ENCODE measurements at regions not wholly inside any gene's neighbourhood (a gene's known extent, or its start where the extent isn't known, plus 50 kb on each side); places are given as distances from the start of the nearest gene placed in this dataset.
"Not testable (repeated sequence)": the region's sequence is repeated elsewhere in the genome, so short reads cannot be mapped to it uniquely, and the experiment has no call there.

DNA sequence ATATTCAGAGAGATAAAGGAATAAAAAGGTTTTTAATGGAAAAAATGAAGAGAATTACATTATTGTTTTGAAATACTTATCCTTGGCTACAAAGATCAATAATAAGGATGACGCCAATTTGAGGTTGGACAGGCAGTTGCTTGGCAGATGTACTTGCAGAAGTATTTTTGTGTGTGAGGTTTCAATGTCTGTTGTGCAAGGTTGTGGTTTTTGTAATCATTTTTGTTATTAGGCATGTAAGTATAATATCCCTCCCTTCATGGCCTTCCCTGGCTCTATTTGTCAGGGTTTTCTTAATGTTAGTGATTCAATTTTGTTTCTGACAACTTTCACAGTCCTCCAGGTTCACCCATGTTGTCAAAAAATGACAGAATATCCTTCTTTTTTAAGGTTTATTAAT is 105.9 kb downstream of the OTOL1 start:
- no peak for DNase-seq

DNA sequence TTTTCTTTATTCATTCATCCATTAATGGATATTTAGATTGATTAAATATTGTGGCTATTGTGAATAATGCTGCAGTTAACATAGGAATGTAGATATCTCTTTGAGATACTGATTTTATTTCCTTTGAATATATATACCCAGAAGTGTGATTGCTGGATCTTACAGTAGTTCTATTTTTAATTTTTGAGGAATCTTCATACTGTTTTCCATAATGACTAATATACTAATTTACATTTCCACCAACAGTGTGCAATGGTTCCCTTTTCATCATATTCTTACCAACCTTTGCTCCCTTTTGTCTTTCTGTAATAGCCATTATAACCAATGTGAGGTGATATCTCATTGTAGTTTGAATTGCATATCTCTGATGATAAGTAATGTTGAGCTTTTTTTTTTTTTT is 106.3 kb downstream of the OTOL1 start:
- DNase-seq, result no peak

DNA sequence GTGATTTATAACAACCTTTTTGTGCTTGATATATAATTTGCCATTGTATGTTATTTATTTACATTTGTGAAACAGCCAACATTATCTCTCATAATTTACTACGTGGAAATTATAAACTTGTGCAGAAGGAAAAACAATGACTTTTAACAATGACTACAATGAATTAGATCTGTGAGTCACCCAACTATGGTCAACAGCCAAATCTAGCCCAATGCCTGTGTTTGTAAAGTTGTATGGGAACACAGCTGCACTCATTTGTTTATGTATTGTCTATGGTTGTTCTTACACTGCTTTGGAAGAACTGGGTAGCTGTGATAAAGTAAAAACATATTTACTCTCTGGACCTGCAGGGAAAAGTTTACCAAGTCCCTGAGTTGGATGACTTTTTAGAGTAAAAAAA is 110.4 kb downstream of the OTOL1 start:
- no peak for DNase-seq

DNA sequence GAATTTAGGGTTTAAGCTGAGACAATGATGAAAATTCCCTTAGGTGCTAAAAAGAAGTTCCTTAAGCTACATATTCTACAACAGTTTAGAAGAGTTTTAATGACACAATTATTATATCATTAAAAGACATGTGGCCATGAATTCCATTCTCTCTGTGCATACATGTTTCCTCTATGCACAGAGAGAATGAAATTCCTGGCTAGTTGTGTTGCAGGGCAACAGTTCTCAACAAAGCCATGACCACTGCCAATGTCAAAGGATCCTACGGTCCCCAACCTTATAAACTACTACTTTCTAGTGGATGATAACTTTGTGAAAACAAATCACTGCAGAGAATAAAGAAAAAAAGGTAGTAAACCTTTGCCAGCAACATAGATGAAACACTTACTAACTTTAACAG is 122.7 kb downstream of the OTOL1 start:
- no peak for DNase-seq

DNA sequence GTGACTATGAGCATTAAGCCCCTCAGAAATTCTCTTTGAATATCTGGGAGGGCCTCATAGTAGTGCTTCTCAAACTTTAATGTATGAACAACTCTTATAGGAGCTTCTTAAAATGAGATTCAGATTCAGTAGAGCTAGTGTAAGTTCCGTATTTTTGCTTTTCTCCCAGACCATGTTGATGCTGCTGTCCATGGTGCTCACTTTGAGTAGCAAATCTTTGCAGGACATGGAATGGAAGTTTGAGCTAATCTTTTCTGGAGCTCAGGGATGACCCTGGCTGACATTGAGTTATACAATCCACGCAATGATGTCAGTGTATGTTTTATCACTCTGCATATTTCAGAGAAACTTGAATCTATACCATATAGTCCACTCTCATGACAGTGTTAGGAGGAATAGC is 134.2 kb downstream of the OTOL1 start:
- no peak for DNase-seq

DNA sequence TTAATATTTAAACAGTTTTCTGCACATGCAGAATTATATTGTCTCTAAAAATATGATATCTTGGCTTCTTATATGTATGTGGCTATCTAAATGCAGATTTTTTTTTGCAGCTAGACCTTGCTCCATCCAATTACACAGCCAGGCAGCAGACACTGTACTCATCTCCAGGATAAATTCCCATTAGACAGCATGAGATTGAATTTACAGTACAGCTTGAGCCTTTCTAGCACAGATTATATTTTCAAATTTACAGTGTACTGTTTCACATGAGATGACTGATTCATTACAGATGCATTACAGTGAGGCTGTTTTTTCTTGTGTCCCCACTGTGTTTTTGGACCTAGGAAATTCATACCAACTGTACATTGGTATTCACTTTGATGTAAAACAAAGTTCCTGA is 134.9 kb downstream of the OTOL1 start:
- DNase-seq, result no peak

DNA sequence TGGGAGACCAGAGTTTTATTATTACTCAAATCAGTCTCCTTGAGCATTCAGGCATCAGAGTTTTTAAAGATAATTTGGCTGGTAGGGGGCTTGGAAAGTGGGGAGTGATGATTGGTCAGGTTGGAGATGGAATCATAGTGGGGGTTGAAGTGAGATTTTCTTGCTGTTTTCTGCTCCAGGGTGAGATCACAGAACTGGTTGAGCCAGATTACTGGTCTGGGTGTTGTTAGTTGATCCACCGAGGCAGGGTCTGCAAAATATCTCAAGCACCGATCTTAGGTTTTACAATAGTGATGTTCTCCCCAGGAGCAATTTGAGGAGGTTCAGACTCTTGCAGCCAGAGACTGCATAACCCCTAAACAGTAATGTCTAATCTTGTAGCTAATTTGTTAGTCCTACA is 141.0 kb downstream of the OTOL1 start:
- DNase-seq, result no peak

DNA sequence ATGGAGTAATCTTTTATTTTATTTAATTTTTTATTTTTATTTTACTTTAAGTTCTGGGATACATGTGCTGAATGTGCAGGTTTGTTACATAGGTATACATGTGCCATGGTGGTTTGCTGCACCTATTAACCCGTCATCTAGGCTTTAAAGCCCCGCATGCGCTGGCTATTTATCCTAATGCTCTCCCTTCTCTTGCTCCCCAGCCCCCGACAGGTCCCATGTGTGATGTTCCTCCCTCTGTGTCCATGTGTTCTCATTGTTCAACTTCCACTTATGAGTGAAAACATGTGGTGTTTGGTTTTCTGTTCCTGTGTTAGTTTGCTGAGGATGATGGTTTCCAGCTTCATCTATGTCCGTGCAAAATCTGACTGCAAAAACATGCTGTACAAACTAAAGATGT is 142.5 kb downstream of the OTOL1 start:
- not testable (repeated sequence) for DNase-seq

DNA sequence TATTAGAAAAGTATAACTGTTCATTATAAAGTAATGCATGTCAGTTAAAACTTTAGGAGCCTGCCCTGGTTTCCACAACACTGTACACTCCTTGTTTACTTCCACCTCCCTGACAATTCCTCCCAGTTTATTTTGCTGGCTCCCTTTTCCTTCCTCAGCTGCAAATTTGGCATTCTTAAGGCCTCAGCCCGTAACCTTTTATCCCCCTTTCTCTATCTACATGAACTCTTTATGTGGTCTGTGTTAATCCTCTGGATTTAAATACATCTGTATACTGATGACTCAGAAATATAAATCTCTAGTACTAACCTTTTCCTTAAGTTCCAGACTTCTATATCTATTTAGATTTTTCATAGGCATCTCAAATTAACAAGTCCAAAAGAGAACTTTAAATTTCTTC is 143.6 kb downstream of the OTOL1 start:
- DNase-seq, result no peak

DNA sequence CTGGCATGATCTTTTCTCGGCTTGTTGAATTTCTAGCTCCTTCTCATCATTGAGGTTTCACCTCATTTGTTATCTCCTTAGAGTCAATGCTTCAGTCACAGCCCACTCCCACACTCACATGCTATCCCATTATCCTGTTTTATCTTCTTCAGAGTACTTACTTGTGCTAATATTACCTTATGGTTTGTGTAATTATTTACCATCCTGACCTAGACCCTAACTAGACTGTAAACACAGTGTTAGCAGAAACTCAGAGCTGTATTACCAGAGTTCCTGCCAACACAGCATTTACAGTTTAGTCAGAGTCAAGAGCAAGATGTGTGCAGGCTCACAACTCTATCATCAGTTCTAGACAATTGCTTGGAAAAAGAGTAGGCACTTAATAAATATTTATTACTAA is 144.7 kb downstream of the OTOL1 start:
- DNase-seq, result no peak

DNA sequence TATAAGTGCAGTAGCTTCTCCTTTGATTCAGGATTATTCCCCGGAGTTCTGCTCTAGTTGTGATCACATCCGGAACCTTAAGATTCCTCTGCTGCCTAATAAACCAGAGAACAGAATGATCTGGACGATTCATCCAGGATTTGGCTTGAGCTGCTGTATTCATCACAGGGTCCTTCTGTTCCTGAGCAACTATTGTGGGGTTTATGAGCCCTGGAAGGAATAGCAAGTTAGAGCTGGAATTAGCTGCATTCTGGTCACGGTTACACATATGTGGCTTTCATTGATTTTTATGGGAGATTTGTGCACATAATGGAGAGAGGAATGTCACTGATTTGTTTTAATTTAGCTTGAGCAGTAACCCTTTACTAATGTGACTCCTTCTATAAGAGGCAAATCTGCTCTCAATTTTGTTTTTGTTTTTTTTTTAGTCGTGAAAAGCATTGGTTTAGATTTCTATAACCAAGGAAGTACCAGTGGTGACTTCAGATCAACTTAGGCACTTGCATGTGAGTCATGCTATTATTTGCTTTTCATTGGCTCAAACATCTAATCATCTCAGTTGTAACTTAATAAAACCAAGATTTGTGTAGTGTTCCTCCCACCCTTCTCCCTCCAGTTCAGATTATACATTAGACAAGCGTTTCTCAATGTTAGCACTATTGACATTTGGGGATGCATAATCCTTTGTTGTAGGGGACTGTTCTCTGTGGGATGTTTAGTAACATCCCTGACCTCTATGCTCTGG is 148.5 kb downstream of the OTOL1 start:
- no peak for DNase-seq

DNA sequence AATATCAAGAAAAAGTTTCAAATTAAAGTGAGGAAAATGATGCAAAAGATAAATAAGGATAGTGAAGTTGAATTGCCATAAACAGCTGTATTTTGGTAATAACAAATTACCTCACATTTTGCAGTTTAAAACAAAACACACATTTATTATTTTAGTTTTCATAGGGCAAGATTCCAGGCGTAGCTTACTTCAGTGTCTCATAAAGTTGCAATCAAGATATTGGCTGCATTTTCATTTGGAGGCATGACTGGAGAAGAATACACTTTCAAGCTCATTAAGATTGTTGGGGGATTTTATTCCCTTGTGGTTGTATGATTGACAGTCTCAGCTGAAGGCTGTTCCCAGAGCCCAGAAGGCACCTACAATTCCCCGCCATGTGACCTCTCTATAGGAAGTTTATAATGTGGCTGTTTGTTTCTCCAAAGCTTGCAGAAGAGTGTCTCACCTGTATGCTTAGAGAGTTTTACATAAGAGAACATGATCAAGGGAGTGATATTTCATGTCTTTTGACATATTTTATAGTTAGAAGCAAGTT is 151.4 kb downstream of the OTOL1 start:
- no peak for DNase-seq

DNA sequence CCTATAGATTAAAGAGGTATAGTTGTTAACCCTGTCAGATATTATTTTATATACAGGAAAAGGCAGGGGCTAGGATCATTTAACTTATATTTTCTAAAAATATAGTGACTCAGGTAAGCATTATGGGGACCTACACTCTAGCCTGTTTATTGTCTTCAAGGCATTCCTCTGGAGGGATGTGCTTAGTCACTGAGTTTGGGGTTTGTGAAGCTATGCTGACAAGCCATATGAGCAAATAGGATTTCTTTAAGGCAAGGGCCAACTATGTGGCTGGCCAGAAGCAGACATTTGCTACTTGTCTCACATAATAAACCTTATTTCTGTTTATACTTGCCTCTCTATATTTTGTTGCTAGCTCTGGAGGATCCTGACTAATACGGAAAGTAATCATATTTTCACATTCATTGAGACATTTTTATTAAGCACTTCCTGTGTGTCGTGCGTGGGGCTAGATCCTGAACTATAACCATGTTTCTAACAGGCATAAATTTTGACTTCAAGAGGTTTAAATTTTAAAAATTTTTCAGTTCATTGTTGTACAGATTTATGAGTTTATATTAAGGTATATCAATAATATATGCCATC is 153.4 kb downstream of the OTOL1 start:
- no peak for DNase-seq

DNA sequence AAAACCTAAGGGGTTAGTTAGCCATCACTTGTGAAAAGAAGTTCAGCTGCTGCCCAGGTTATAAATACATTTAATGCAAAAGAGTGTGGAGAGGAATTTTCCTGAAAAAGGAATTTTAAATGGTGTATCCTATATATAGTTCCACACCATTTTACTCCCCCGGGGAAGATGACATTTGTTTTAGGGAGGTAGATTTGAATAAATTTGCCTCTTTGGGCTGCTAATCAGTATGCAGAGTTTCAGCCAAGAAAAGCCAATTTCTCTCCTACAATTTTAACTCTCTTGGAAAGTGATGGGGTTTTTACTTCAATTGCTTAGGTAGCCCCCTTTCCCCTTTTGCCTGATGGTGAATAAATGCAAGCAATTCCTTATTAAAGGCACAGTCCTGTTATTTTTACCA is 161.2 kb downstream of the OTOL1 start:
- no peak for DNase-seq

DNA sequence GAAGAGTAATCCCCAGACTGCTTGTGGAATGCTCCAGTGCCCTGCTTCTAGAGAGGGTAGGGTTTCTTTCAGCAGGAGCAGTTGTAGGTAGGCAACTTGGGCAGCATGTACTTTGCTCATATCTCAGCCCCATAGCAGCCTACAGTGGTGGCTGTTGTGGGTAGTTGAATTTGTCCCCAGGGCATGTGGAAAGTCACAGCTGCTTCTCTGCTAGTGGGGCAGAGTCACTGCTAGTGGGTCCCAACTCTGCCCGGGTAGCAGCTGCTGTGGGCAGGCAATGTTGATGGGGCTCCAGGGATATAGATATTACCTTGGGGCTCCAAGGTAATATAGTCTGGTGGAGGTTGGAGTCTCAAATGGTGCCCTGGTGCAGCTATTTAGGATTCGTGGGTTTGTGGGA is 174.5 kb downstream of the OTOL1 start:
- DNase-seq, result no peak

DNA sequence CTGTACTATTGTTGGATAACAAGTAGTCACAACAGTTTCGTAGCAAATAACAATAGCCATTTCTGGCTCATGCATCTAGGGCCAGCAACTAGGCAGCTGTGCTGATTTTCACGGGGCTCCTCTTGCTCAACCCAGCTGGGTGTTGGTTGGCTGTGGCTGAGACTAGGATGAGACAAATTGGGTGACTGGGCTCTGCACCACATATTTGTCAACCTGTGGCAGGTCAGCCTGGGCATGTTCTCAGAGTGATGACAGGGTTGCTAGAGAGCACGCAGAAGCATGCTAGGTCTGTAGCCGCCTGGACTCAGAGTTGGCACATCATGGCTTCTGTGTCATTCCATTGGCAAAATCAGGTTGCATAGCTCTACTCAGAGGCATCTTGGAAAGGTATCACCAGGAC is 175.9 kb downstream of the OTOL1 start:
- DNase-seq, result no peak

DNA sequence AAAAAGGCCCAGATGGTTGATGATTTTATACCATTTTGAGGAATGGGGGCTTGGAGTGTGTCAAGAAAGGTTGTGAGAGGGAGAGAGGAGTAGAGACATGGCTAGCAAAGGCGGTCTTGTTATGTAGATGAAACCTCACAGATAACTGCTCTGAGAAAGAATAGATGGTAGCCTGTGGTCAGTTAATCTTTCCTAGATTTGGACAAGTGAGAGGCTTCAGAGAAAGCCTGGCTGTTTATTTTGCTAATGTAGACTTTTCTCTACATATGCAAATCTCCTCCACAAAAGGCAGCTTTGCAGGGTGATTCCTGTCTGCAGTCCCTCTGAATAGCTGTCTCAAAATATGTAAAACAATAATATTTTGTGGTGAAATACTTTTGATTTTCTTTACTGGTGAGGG is 177.3 kb downstream of the OTOL1 start:
- no peak for DNase-seq

DNA sequence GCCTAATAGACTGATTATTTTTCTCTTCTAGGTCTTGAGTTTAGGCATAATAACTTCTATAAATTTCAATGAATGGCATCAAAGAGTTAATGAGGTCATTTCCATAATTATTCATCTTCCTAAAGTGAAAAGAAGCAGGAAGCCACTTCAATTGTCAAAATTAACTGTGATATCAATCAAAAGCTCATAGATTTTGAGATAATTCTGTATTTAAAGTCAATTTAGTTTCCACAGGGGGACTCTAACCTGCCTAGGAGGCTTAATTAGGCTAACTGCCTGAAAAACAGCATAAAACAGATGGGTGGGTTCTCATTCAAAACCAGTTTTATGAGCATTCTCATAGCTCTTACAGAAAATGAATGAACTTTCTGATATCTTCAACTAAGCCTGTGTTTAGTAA is 177.8 kb downstream of the OTOL1 start:
- DNase-seq, result no peak

DNA sequence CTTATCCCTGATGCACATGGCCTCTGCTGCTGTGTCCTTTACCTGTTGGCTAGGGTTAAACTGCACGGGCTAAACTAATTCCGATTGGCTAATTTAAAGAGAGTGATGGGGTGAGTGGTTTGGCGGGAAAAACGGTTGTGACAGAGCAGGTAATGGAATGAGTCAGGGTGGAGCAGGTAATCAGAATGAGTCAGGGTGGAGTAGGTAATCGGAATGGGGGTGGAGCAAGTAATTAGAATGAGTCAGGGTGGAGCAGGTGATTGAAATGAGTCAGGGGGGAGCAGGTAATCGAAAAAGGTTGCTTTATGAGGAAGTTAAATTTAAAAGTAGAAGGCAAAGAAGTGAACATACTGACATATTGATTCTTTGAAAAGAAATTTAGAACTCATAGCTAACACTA is 185.2 kb downstream of the OTOL1 start:
- DNase-seq, result not testable (repeated sequence)

DNA sequence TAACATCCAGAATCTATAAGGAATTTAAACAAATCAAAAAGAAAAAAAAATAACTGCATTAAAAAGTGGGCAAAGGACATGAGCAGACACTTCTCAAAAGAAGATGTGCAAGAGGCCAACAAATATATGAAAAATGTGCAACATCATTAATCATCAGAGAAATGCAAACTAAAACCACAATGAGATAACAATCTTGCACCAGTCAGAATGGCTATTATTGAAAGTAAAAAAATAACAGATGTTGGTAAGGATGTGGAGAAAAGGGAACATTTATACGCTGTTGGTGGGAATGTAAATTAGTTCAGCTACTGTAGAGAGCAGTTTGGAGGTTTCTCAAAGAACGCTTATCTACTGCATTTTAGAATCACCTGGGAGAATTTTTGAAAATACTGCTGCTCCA is 186.1 kb downstream of the OTOL1 start:
- DNase-seq, result no peak

DNA sequence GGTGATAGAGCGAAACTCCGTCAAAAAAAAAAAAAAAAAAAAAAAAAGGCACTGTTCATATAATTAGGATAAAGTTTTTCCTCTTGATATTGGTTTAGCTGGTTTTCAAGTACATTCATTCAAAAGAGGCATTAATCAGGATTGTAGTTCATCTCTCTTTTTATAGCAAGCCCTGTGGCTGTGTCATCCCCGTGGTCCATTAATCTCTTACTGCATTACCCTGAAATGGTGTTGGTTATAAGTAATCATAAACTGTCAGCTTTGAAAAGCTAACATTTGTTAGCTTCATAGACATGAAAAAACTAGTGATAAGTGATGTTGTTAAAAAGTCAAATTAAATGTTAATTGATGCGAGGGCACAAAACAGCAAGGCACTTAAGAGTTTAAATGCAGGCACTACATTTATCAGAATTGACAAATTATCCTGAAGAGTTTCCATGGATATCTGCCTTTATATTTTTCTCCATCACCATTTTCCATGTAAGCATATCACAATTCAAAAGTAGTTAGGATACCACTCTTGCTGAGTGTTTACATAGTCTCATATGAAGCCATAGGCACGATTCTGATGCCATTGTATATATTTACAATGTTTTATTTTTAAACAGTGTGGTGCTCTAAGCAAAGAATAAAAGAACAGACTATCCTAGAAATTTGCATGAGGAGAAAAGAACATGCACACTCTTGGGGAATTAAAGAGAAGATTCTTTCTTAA is 193.1 kb downstream of the OTOL1 start:
- DNase-seq, result no peak

DNA sequence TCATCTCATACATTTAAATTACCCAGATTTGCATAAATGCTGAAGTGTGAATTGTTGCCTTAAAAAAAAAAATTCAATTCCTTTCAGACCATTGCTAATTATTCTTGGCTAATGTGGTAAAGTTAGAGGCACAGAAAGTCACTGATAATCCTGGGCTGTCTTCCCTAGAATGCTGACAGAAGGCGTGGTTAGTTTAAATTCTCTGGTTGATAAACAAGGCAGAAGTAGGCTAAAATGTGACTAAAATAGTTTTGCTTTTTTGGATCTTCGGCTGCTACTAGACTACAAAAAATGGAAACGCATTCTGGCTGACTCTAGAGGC is 193.7 kb downstream of the OTOL1 start:
- no peak for DNase-seq

DNA sequence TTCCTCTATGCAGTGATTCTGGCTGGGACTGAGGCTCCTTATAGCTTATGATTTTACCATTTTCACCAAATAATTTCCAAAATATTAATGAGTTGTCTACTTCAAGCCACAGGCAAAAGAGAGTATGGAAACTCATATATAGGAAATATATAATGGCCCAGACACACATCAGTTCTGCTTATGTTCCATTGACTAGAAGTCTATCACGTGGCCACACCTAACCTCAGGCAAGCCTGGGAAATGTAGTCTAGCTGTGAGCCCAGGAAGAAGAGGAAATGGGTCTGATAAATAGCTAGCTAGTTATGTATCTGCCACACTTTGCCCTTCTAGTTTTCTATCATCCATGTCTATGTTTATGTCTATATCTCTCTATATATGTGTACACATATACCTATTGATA is 195.1 kb downstream of the OTOL1 start:
- DNase-seq, result no peak

Measured in suppressor macrophage treated with lipopolysaccharide for 4 hours (primary cell).